ENCODE measurements at regions not wholly inside any gene's neighbourhood (a gene's known extent, or its start where the extent isn't known, plus 50 kb on each side); places are given as distances from the start of the nearest gene placed in this dataset.

DNA sequence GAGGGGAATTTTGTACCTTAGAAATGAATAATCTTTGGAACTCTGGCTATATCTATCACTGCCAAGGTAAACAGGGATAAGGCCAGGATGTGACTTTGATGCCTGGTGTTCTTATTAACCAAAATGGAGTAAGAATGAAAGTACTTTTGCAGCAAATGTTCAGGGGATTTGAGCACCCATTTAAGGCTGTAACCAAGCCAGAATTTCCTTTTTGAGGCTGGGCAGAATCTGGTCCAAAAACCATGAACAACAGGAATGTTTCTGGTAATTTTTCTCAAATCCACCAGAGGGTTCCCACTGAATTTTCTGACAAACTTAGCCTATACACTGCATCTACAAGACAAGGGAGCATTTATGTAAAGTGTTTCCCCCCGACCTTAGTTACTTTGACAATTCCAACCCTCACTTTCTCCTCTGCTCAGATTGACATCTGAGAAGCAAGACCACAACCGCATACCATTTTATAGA lies 120.6 kb downstream of the BAMBI start:
- TF ChIP-seq, protein P1, sequence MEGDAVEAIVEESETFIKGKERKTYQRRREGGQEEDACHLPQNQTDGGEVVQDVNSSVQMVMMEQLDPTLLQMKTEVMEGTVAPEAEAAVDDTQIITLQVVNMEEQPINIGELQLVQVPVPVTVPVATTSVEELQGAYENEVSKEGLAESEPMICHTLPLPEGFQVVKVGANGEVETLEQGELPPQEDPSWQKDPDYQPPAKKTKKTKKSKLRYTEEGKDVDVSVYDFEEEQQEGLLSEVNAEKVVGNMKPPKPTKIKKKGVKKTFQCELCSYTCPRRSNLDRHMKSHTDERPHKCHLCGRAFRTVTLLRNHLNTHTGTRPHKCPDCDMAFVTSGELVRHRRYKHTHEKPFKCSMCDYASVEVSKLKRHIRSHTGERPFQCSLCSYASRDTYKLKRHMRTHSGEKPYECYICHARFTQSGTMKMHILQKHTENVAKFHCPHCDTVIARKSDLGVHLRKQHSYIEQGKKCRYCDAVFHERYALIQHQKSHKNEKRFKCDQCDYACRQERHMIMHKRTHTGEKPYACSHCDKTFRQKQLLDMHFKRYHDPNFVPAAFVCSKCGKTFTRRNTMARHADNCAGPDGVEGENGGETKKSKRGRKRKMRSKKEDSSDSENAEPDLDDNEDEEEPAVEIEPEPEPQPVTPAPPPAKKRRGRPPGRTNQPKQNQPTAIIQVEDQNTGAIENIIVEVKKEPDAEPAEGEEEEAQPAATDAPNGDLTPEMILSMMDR (conservative IDR thresholded peaks at IDR 0.05; ENCODE audit: low read depth, low read length): no peak
- no peak for TF ChIP-seq EZH2 (IDR thresholded peaks at IDR 0.05; ENCODE audit: borderline replicate concordance, low read depth, low read length, poor library complexity, severe bottlenecking)

All from A673 (cell line).